K562 (cell line): ENCODE measurements at regions not wholly inside any gene's neighbourhood (a gene's known extent, or its start where the extent isn't known, plus 50 kb on each side); places are given as distances from the start of the nearest gene placed in this dataset.

Experiments
- CTCF ChIP-seq, 3 experiments: IDR thresholded peaks in 2 of 3; conservative IDR thresholded peaks in 1 of 3; 2 replicates each; pipeline ENCODE4 v1.5.1; 2011 to 2012; ENCODE audit warnings: low read length in 3 of 3, mild to moderate bottlenecking in 3 of 3, control low read depth in 2 of 3, improper control_type of control experiment in 1 of 3, inconsistent platforms in 1 of 3, low read depth in 1 of 3, mixed read lengths in 1 of 3, moderate library complexity in 1 of 3; ENCODE audit not compliant: insufficient read depth in 2 of 3
- EP300 ChIP-seq: IDR thresholded peaks from 2 replicates; pipeline ENCODE4 v1.6.1; 2012; ENCODE audit warnings: low read length, improper control_type of control experiment
- LEF1 ChIP-seq: fragments of 450-650 bp; IDR thresholded peaks from 2 replicates; pipeline ENCODE4 v1.6.1; 2016; ENCODE audit warnings: mild to moderate bottlenecking
- SIN3B ChIP-seq: fragments of 450-650 bp; IDR thresholded peaks from 2 replicates; pipeline ENCODE4 v1.6.1; 2017; ENCODE audit warnings: low read depth, mild to moderate bottlenecking, moderate library complexity
- TEAD2 ChIP-seq: fragments of 450-650 bp; IDR thresholded peaks from 2 replicates; pipeline ENCODE4 v1.6.1; 2016; ENCODE audit warnings: missing genetic modification characterization, control low read depth, missing compliant biosample characterization
- ZBTB49 ChIP-seq: sonication (generic); formaldehyde crosslinking; IDR thresholded peaks from 2 replicates; pipeline ENCODE4 v1.8.0; 2022; ENCODE audit warnings: missing genetic modification reagents, mild to moderate bottlenecking, borderline replicate concordance

- TF ChIP-seq SIN3B: no peak
- TF ChIP-seq CTCF (IDR thresholded peaks at IDR 0.05 in 2 of 3, conservative IDR thresholded peaks at IDR 0.05 in 1 of 3; ENCODE audit: insufficient read depth in 2 of 3, low read depth in 1 of 3, low read length in 3 of 3): no peak
- TF ChIP-seq ZBTB49 (CRISPR knock-in tag): no peak
- no peak for TF ChIP-seq TEAD2 (tag)
- TF ChIP-seq EP300: no peak
- no peak for TF ChIP-seq LEF1
These were observed 1703.2 kb downstream of the EFNB2 start for GRCh38 chr13:104832231-104832630.
